H1 (cell line): ENCODE measurements at regions not wholly inside any gene's neighbourhood (a gene's known extent, or its start where the extent isn't known, plus 50 kb on each side); places are given as distances from the start of the nearest gene placed in this dataset.

Source experiments
- CTCF ChIA-PET: fragments of 300-600 bp; sonication (Branson Sonifier 250); formaldehyde crosslinking; loops from one replicate; lab custom pipeline; 2021; ENCODE audit not compliant: partially characterized antibody; lab: Charles Lee
- POLR2A ChIA-PET: fragments of 300-600 bp; sonication (Branson Sonifier 250); formaldehyde crosslinking; loops from one replicate; lab custom pipeline; 2021; ENCODE audit warnings: inconsistent platforms; ENCODE audit not compliant: partially characterized antibody; lab: Charles Lee
- DNase-seq, 2 experiments: peaks; one replicate each; pipeline versions ENCODE4 v3.0.0 to v3.0.0-alpha.2; 2010 to 2022; ENCODE audit warnings: low spot score in 2 of 2, low read depth in 1 of 2, mixed read lengths in 1 of 2
- FAIRE-seq: peaks from 2 replicates; lab custom pipeline; 2011; peaks lifted over from hg19 to GRCh38; lab: Jason Lieb, UNC
- H2AFZ ChIP-seq: 2 replicates; pipeline ENCODE4 v1.8.1; 2012; ENCODE audit warnings: low read length, inconsistent platforms
- H2AK5ac ChIP-seq: 2 replicates; pipeline ENCODE4 v1.6.1; 2013; ENCODE audit warnings: low read depth, low read length
- H2BK120ac ChIP-seq: replicated peaks from 2 replicates; pipeline ENCODE3; 2013; ENCODE audit warnings: low read depth, low read length, inconsistent platforms
- H2BK12ac ChIP-seq: 2 replicates; pipeline ENCODE4 v1.6.1; 2013; ENCODE audit warnings: low read depth, low read length
- H2BK15ac ChIP-seq: 2 replicates; pipeline ENCODE4 v1.6.1; 2013; ENCODE audit warnings: low read length
- H2BK20ac ChIP-seq: 2 replicates; pipeline ENCODE4 v1.6.1; 2013; ENCODE audit warnings: low read length
- H2BK5ac ChIP-seq: 2 replicates; pipeline ENCODE4 v1.6.1; 2013; ENCODE audit warnings: low read depth, low read length
- H3K14ac ChIP-seq: 2 replicates; pipeline ENCODE4 v1.6.1; 2013; ENCODE audit warnings: inconsistent platforms; ENCODE audit not compliant: insufficient read length
- H3K18ac ChIP-seq: 2 replicates; pipeline ENCODE4 v1.6.1; 2013; ENCODE audit warnings: low read length; ENCODE audit errors: extremely low read depth
- H3K23ac ChIP-seq: 2 replicates; pipeline ENCODE4 v1.6.1; 2013; ENCODE audit warnings: inconsistent platforms; ENCODE audit not compliant: insufficient read length
- H3K23me2 ChIP-seq: 2 replicates; pipeline ENCODE4 v1.6.1; 2013; ENCODE audit warnings: low read depth, low read length
- H3K27ac ChIP-seq: 2 replicates; pipeline ENCODE4 v1.6.1; 2011; ENCODE audit warnings: low read depth, low read length, inconsistent platforms
- H3K27me3 ChIP-seq, 4 experiments: replicated peaks in 1 of 4; 1 replicate in 1 of 4; 2 replicates in 3 of 4; pipeline versions ENCODE4 v1.6.1 to v1.8.1; 2011 to 2013; ENCODE audit warnings: low read length in 3 of 4, mild to moderate bottlenecking in 3 of 4, inconsistent platforms in 2 of 4, mixed read lengths in 2 of 4, moderate library complexity in 1 of 4; ENCODE audit not compliant: control insufficient read depth in 3 of 4, insufficient read depth in 3 of 4; ENCODE audit errors: extremely low read depth in 1 of 4
- H3K36me3 ChIP-seq, 4 experiments: 2 replicates each; pipeline versions ENCODE4 v1.6.1 to v1.8.1; 2011 to 2013; ENCODE audit warnings: mild to moderate bottlenecking in 4 of 4, low read length in 3 of 4, moderate library complexity in 2 of 4, control low read depth in 1 of 4, inconsistent platforms in 1 of 4; ENCODE audit not compliant: insufficient read depth in 4 of 4, control insufficient read depth in 2 of 4
- H3K4ac ChIP-seq: replicated peaks from 2 replicates; pipeline ENCODE3; 2013; ENCODE audit warnings: low read length, low read depth, mixed read lengths, inconsistent platforms; ENCODE audit not compliant: insufficient read length
- H3K4me1 ChIP-seq, 4 experiments: replicated peaks in 1 of 4; 1 replicate in 1 of 4; 2 replicates in 3 of 4; pipeline versions ENCODE4 v1.6.1 to v1.8.1; 2011 to 2013; ENCODE audit warnings: low read length in 3 of 4, inconsistent platforms in 2 of 4, mixed read lengths in 1 of 4; ENCODE audit not compliant: insufficient read depth in 4 of 4, control insufficient read depth in 3 of 4
- H3K4me2 ChIP-seq, 2 experiments: 2 replicates each; pipeline versions ENCODE4 v1.6.1 to v1.8.1; 2011 to 2013; ENCODE audit warnings: low read depth in 2 of 2, low read length in 2 of 2, control low read depth in 1 of 2, inconsistent platforms in 1 of 2, mild to moderate bottlenecking in 1 of 2; ENCODE audit not compliant: insufficient read depth in 1 of 2
- H3K4me3 ChIP-seq, 4 experiments: fragments of 200-600, 300-600 bp in 1 of 4; sonication (generic), shearing (Covaris generic), sonication (Bioruptor Twin) in 1 of 4; 2 replicates each; pipeline versions ENCODE4 v1.5.1 to v1.8.1; 2011 to 2016; ENCODE audit warnings: low read length in 4 of 4, low read depth in 3 of 4, control low read depth in 2 of 4, inconsistent platforms in 2 of 4, mild to moderate bottlenecking in 2 of 4, mixed read lengths in 1 of 4, moderate library complexity in 1 of 4; ENCODE audit not compliant: insufficient read depth in 2 of 4; ENCODE audit errors: extremely low read depth in 1 of 4
- H3K56ac ChIP-seq: replicated peaks from 2 replicates; pipeline ENCODE3; 2013; ENCODE audit warnings: low read depth, mild to moderate bottlenecking, mixed read lengths, low read length, inconsistent platforms; ENCODE audit not compliant: insufficient read length
- H3K79me1 ChIP-seq: 2 replicates; pipeline ENCODE4 v1.6.1; 2013; ENCODE audit warnings: low read depth, low read length, control low read depth
- H3K79me2 ChIP-seq, 2 experiments: 2 replicates each; pipeline versions ENCODE4 v1.6.1 to v1.8.1; 2012 to 2013; ENCODE audit warnings: low read length in 2 of 2, mild to moderate bottlenecking in 2 of 2, inconsistent platforms in 1 of 2; ENCODE audit not compliant: insufficient read depth in 2 of 2, control insufficient read depth in 1 of 2
- H3K9ac ChIP-seq, 4 experiments: replicated peaks in 1 of 4; 1 replicate in 1 of 4; 2 replicates in 3 of 4; pipeline versions ENCODE4 v1.6.1 to v1.8.1; 2011 to 2013; ENCODE audit warnings: low read depth in 3 of 4, low read length in 3 of 4, control low read depth in 2 of 4, mild to moderate bottlenecking in 2 of 4, moderate library complexity in 2 of 4, inconsistent platforms in 1 of 4; ENCODE audit errors: extremely low read depth in 1 of 4
- H3K9me3 ChIP-seq, 2 experiments: 2 replicates each; pipeline versions ENCODE4 v1.6.1 to v1.8.1; 2012 to 2013; ENCODE audit warnings: mild to moderate bottlenecking in 2 of 2, moderate library complexity in 2 of 2, control low read depth in 1 of 2, inconsistent platforms in 1 of 2, low read depth in 1 of 2, low read length in 1 of 2, mixed read lengths in 1 of 2; ENCODE audit not compliant: insufficient read depth in 2 of 2
- H4K20me1 ChIP-seq, 2 experiments: replicated peaks in 1 of 2; 2 replicates each; pipeline versions ENCODE3 to v1.8.1; 2011 to 2013; ENCODE audit warnings: inconsistent platforms in 2 of 2, low read length in 2 of 2, mild to moderate bottlenecking in 1 of 2; ENCODE audit not compliant: insufficient read depth in 2 of 2, control insufficient read depth in 1 of 2
- H4K5ac ChIP-seq: 2 replicates; pipeline ENCODE4 v1.6.1; 2013; ENCODE audit warnings: low read length, low read depth, mixed read lengths, inconsistent platforms; ENCODE audit not compliant: insufficient read length
- H4K8ac ChIP-seq: 2 replicates; pipeline ENCODE4 v1.8.0; 2013; ENCODE audit warnings: mild to moderate bottlenecking, moderate library complexity, low read length, inconsistent platforms; ENCODE audit not compliant: insufficient read depth; ENCODE audit errors: extremely low read depth
- H4K91ac ChIP-seq: replicated peaks from 2 replicates; pipeline ENCODE3; 2013; ENCODE audit warnings: low read length, mixed read lengths, inconsistent platforms; ENCODE audit not compliant: insufficient read length
- TBP ChIP-seq: IDR thresholded peaks from 2 replicates; pipeline ENCODE4 v1.6.1; 2011; ENCODE audit warnings: low read depth, low read length, improper control_type of control experiment
- WGBS, 2 experiments: shearing (Covaris generic) in 1 of 2; methylation state at CpG; one replicate each; pipeline versions ENCODE4 v1.1.6 to v1.1.7; 2013 to 2015; ENCODE audit warnings: low lambda C conversion rate in 2 of 2, mixed read lengths in 2 of 2, inconsistent platforms in 1 of 2, low coverage in 1 of 2, missing lambda C conversion rate in 1 of 2; ENCODE audit not compliant: insufficient replicate concordance in 2 of 2, insufficient coverage in 1 of 2, insufficient read length in 1 of 2; ENCODE audit errors: extremely low coverage in 1 of 2, missing lambda C conversion rate in 1 of 2; 5-methylcytosine and 5-hydroxymethylcytosine counted together

DNA sequence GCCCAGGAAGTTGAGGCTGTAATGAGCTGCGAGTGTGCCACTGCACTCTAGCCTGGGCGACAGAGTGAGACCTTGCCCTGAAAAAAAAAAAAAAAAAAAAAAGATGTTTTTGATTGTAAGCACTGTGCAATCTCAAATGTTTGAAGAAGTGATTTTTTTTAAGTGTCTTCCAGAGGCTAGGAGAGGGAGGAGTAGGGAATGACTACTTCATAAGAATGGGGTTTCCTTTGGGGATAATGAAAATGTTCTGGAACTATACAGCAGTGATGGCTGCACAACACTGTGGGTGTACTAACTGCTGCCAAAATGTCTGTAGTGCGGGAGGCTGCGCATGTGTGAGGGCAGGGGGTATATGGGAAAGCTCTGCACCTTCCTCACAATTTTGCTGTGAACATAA, 83.7 kb downstream of the MCFD2 start:
- no peak overlapping the region for H2AFZ ChIP-seq
- no peaks in the 10 kb centered on the region; the same call in 1 of the 2 replicates for H3K23me2 ChIP-seq
- H3K36me3 ChIP-seq: no peaks in the 10 kb centered on the region
- H3K4ac ChIP-seq: no peak overlapping the region
- no peak overlapping the region for H2AK5ac ChIP-seq
- no peaks in the 10 kb centered on the region; a peak in 1 of 7 replicates for H3K4me1 ChIP-seq
- ChIA-PET CTCF (interaction anchor here (1.1 kb wide), 1 partner anchor 56 kb away, joined by 3 read pairs; no protein-coding TSS in a partner anchor), POLR2A (no interaction called here)
- H3K9me3 ChIP-seq: 0 out of 4 replicates have a peak, but pooled peaks cover 0 to 3% of the 10 kb centered on the region in 2 experiments
- no peaks in the 10 kb centered on the region for H3K79me1 ChIP-seq
- H3K79me2 ChIP-seq: no peaks in the 10 kb centered on the region
- H2BK120ac ChIP-seq: no peak overlapping the region
- H3K18ac ChIP-seq: no peak overlapping the region
- H2BK5ac ChIP-seq: no peak overlapping the region
- FAIRE-seq (no peak), DNase-seq (no peak)
- no peaks in the 10 kb centered on the region for H4K20me1 ChIP-seq
- TF ChIP-seq TBP: no peak
- no peak overlapping the region for H4K91ac ChIP-seq
- H4K5ac ChIP-seq: no peak overlapping the region
- no peak overlapping the region for H3K14ac ChIP-seq
- H2BK20ac ChIP-seq: no peak overlapping the region
- no peak overlapping the region for H2BK12ac ChIP-seq
- no peak overlapping the region for H3K56ac ChIP-seq
- 95% methylated on average over 4 of the region's 4 CpGs; no CpG with 5 or more reads in 1 of the 2 experiments for WGBS, 2 experiments
- no peak overlapping the region for H3K27ac ChIP-seq
- no peaks in the 10 kb centered on the region for H3K27me3 ChIP-seq
- H3K4me2 ChIP-seq: no peak overlapping the region
- H2BK15ac ChIP-seq: no peak overlapping the region
- H4K8ac ChIP-seq: no peak overlapping the region; the same call in 1 of the 2 replicates
- no peak overlapping the region for H3K9ac ChIP-seq
- H3K4me3 ChIP-seq: no peak overlapping the region
- H3K23ac ChIP-seq: no peak overlapping the region
